Activated B cell treated with CpG ODN at 0.5 μM for 24 hours (primary cell): ENCODE measurements at regions not wholly inside any gene's neighbourhood (a gene's known extent, or its start where the extent isn't known, plus 50 kb on each side); places are given as distances from the start of the nearest gene placed in this dataset.

Experiments used
- ATAC-seq: fragments of 200-7000 bp; cut with Tn5 transposase; one replicate; pipeline ENCODE4 v1.10.0; 2021; ENCODE audit warnings: low read depth, mild to moderate bottlenecking, moderate library complexity
- CTCF ChIA-PET: fragments of 350-600 bp; sonication (Branson Sonifier 250); formaldehyde crosslinking; loops from one replicate; lab custom pipeline; 2021; ENCODE audit warnings: antibody characterized with exemption; lab: Charles Lee
- POLR2A ChIA-PET: fragments of 350-600 bp; sonication (Branson Sonifier 250); formaldehyde crosslinking; loops from one replicate; lab custom pipeline; 2021; ENCODE audit warnings: antibody characterized with exemption; lab: Charles Lee
- DNase-seq: peaks from one replicate; pipeline ENCODE4 v3.0.0; 2022
- H3K27ac Mint-ChIP-seq: one replicate; pipeline ENCODE4 v1.8.0; 2020; ENCODE audit warnings: mixed read lengths
- H3K27me3 Mint-ChIP-seq: one replicate; pipeline ENCODE4 v1.8.0; 2021; ENCODE audit warnings: mixed read lengths
- H3K36me3 Mint-ChIP-seq: one replicate; pipeline ENCODE4 v1.8.0; 2021; ENCODE audit warnings: low read depth, mixed read lengths
- H3K4me1 Mint-ChIP-seq: one replicate; pipeline ENCODE4 v1.8.0; 2021; ENCODE audit warnings: mixed read lengths
- H3K4me3 Mint-ChIP-seq: one replicate; pipeline ENCODE4 v1.8.0; 2020; ENCODE audit warnings: mild to moderate bottlenecking, mixed read lengths
- H3K9me3 Mint-ChIP-seq: one replicate; pipeline ENCODE4 v1.8.0; 2020; ENCODE audit warnings: mixed read lengths
- CTCF ChIP-seq: fragments of 200-600 bp; IDR thresholded peaks from one replicate; pipeline ENCODE4 v1.8.0; 2022; ENCODE audit warnings: antibody characterized with exemption, mild to moderate bottlenecking
- intact Hi-C: fragments of 100-400 bp; cut with micrococcal nuclease; formaldehyde crosslinking; loops from one replicate; pipeline ENCODE4 v1.15.1; 2024

- Mint-ChIP-seq H3K27ac (no peak overlapping the region), H3K36me3 (no peaks in the 10 kb centered on the region), H3K4me1 (no peaks in the 10 kb centered on the region), H3K9me3 (no peaks in the 10 kb centered on the region), H3K27me3 (no peaks in the 10 kb centered on the region), H3K4me3 (no peak overlapping the region)
- intact Hi-C loops = no loop called here
- TF ChIP-seq CTCF = no peak
- ChIA-PET POLR2A (no interaction called here), CTCF (no interaction called here)
- no peak for ATAC-seq
- no peak for DNase-seq
Measured at GRCh38 chr13:65940720-65941119, 1289.4 kb downstream of the PCDH9 start.

- no peaks in the 10 kb centered on the region for H3K27me3 Mint-ChIP-seq
- no peak overlapping the region for H3K27ac Mint-ChIP-seq
- TF ChIP-seq CTCF = no peak
- no peak for DNase-seq
- no peaks in the 10 kb centered on the region for H3K9me3 Mint-ChIP-seq
- CTCF ChIA-PET = no interaction called here
- H3K36me3 Mint-ChIP-seq = no peaks in the 10 kb centered on the region
- ATAC-seq = no peak
- POLR2A ChIA-PET = no interaction called here
- intact Hi-C loops = no loop called here
- no peaks in the 10 kb centered on the region for H3K4me1 Mint-ChIP-seq
- H3K4me3 Mint-ChIP-seq = no peak overlapping the region
Measured at GRCh38 chr13:65937251-65937650, 1292.9 kb downstream of the PCDH9 start.

- CTCF ChIA-PET = no interaction called here
- DNase-seq = no peak
- Mint-ChIP-seq H3K4me3 (no peak overlapping the region), H3K9me3 (no peaks in the 10 kb centered on the region), H3K27me3 (no peaks in the 10 kb centered on the region), H3K36me3 (no peaks in the 10 kb centered on the region), H3K27ac (no peak overlapping the region), H3K4me1 (no peaks in the 10 kb centered on the region)
- ATAC-seq = no peak
- TF ChIP-seq CTCF = no peak
- intact Hi-C loops = no loop called here
- POLR2A ChIA-PET = no interaction called here
Measured at GRCh38 chr13:65936249-65936648, 1293.9 kb downstream of the PCDH9 start.

GRCh38 chr13:65932587-65933239, 1297.4 kb downstream of the PCDH9 start:
- H3K27me3 Mint-ChIP-seq = no peaks in the 10 kb centered on the region
- H3K4me3 Mint-ChIP-seq = no peak overlapping the region
- H3K36me3 Mint-ChIP-seq = no peaks in the 10 kb centered on the region
- DNase-seq (no peak), ATAC-seq (no peak)
- H3K27ac Mint-ChIP-seq = no peak overlapping the region
- no peak for TF ChIP-seq CTCF
- intact Hi-C loops = no loop called here
- H3K4me1 Mint-ChIP-seq = no peaks in the 10 kb centered on the region
- ChIA-PET CTCF (no interaction called here), POLR2A (no interaction called here)
- H3K9me3 Mint-ChIP-seq = no peaks in the 10 kb centered on the region

GRCh38 chr13:65932013-65932412, 1298.1 kb downstream of the PCDH9 start:
- ATAC-seq (no peak), DNase-seq (no peak)
- Mint-ChIP-seq H3K27ac (no peak overlapping the region), H3K9me3 (no peaks in the 10 kb centered on the region), H3K4me3 (no peak overlapping the region), H3K27me3 (no peaks in the 10 kb centered on the region), H3K4me1 (no peaks in the 10 kb centered on the region), H3K36me3 (no peaks in the 10 kb centered on the region)
- ChIA-PET CTCF (no interaction called here), POLR2A (no interaction called here)
- intact Hi-C loops = no loop called here
- no peak for TF ChIP-seq CTCF
